NB4 (cell line): ENCODE measurements at regions not wholly inside any gene's neighbourhood (a gene's known extent, or its start where the extent isn't known, plus 50 kb on each side); places are given as distances from the start of the nearest gene placed in this dataset.

Source experiments
- DNase-seq: peaks from one replicate; pipeline ENCODE4 v3.0.0; 2010; ENCODE audit warnings: low read depth
- H3K4me3 ChIP-seq: one replicate; pipeline ENCODE4 v1.5.1; 2011; ENCODE audit warnings: mild to moderate bottlenecking, low read depth, low read length, moderate library complexity
- MYC ChIP-seq: IDR thresholded peaks from 2 replicates; pipeline ENCODE4 v1.6.1; 2011; ENCODE audit warnings: low read depth, low read length
- POLR2A ChIP-seq: IDR thresholded peaks from 2 replicates; pipeline ENCODE4 v1.6.1; 2011; ENCODE audit warnings: mild to moderate bottlenecking; ENCODE audit not compliant: insufficient read length; ENCODE audit errors: extremely low read depth
- TF ChIP-seq, protein P1 (sequence below): IDR thresholded peaks from one replicate; pipeline ENCODE4 v1.5.1; 2012; ENCODE audit warnings: low read depth, low read length
- TF ChIP-seq, protein P2 (sequence below): IDR thresholded peaks from 2 replicates; pipeline ENCODE4 v1.6.1; 2011; ENCODE audit warnings: low read depth, low read length

DNA sequence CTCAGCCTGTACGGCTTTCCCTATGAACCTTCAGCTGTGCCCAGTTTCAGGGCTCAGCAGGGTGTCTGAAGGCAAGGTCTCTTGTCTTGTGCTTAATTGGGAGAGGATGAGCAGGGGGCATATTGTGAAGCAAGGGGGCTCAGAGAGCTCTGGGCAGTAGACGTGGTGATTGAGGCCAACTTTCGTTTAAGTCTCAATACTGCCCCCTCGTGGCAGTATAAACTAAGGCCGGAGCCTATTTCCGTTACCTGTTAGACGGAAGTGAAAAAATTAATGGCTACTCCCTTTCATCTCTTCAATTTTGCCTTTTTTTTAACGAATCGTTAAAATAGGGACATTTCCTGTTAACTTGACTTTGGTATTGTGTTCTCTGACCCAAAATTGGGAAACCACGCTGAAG lies 193.4 kb downstream of the TDRD15 start:
- H3K4me3 ChIP-seq = no peak overlapping the region
- TF ChIP-seq MYC (no peak), POLR2A (no peak)
- TF ChIP-seq, protein P1, sequence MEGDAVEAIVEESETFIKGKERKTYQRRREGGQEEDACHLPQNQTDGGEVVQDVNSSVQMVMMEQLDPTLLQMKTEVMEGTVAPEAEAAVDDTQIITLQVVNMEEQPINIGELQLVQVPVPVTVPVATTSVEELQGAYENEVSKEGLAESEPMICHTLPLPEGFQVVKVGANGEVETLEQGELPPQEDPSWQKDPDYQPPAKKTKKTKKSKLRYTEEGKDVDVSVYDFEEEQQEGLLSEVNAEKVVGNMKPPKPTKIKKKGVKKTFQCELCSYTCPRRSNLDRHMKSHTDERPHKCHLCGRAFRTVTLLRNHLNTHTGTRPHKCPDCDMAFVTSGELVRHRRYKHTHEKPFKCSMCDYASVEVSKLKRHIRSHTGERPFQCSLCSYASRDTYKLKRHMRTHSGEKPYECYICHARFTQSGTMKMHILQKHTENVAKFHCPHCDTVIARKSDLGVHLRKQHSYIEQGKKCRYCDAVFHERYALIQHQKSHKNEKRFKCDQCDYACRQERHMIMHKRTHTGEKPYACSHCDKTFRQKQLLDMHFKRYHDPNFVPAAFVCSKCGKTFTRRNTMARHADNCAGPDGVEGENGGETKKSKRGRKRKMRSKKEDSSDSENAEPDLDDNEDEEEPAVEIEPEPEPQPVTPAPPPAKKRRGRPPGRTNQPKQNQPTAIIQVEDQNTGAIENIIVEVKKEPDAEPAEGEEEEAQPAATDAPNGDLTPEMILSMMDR = peak; percentile 56
- TF ChIP-seq, protein P2, sequence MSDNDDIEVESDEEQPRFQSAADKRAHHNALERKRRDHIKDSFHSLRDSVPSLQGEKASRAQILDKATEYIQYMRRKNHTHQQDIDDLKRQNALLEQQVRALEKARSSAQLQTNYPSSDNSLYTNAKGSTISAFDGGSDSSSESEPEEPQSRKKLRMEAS = no peak
- peak; percentile 64 for DNase-seq

DNA sequence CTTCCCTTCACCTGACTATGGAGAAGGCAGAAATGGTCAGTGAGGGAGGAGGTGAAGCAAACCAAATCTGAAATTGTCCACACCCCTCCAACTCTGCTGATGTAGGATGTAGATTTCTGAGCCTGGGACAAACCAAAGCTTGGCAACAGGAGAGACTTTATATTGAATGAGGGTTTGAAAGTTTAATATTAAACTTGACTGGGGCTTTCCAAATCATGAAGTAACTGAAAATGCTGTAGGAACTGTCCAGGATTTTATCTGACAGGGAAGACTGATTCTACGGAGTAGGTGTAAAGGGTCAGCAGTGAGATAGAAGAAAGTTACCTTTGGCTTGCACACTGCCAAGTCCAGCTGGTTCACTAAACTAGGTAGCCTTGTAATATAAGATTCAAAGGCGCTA lies 194.5 kb downstream of the TDRD15 start:
- no peak overlapping the region for H3K4me3 ChIP-seq
- TF ChIP-seq POLR2A (no peak), MYC (no peak)
- TF ChIP-seq, protein P1 = no peak
- TF ChIP-seq, protein P2 = no peak
- DNase-seq = no peak

DNA sequence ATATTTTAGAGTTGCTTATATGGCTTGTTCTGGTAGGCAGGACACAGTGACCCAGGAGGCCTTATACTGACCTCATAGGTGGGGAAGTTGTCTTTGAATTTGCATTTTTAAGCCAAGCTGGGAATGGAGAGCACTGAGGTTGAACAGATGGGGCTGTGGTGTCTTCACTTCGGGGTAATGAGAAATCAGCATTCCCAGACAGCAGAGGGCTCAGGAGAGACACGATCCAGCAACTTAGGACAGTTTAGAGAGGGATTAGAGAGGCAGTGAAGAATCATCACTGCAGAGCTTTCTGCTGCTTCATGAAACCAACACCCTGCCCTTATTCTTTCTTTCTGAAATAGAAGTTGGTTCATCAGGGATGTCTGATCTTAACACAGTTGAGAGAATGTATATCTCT lies 202.4 kb downstream of the TDRD15 start:
- no peak for DNase-seq
- no peak overlapping the region for H3K4me3 ChIP-seq
- TF ChIP-seq MYC (no peak), POLR2A (no peak)
- TF ChIP-seq, protein P2 = no peak
- TF ChIP-seq, protein P1 = no peak

DNA sequence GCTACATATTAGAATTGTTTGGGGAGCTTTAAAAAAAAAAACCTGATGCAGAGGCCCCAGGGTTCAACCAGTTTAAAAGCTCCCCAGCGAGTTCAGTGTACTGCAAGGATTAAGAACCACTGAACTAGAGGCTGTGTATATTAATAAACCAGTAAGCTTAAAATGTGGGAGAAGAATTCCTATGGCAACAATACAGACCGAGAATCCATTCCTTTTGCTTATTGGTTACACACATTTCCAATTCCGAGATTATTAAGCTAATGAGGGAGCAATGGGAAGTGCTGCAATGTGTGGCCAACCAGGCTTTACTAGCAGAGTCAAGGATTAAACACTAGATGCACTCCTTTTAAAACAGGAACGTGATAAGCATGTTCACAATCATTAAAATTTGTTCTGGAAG lies 204.4 kb downstream of the TDRD15 start:
- TF ChIP-seq MYC (no peak), POLR2A (no peak)
- TF ChIP-seq, protein P1 = no peak
- TF ChIP-seq, protein P2 = no peak
- no peak overlapping the region for H3K4me3 ChIP-seq
- no peak for DNase-seq

DNA sequence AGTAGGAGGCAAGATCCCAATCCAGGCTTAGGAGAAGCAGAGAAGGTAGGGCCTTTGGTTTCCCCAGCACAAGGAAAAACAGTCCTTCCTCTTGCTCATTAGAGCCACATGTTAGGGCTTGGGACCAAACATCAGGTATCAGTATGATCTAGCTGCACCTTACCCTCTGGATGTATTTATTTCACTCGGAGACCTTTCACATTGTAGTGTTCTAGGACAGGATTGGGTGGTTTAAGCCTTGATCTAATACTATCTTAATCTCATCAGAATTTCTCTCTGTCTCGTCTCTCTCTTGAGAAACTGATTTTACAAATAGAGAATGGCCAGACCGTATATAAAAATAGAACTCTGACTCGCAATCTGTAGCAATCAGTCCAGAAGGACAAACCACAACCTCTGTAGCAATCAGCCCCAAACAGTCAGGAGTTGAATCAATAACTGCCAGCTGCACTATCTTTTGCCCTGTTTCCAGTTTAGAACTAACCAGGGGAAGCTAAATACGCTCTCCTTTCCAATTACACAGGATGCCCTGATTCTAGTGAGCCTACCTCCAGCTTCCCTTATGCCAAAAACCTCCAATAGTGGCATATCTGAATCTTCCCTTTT lies 207.1 kb downstream of the TDRD15 start:
- peak; percentile 74 for DNase-seq
- H3K4me3 ChIP-seq = no peak overlapping the region
- TF ChIP-seq MYC (no peak), POLR2A (no peak)
- TF ChIP-seq, protein P2 = no peak
- TF ChIP-seq, protein P1 = no peak
